Caco-2 (cell line): ENCODE measurements at regions not wholly inside any gene's neighbourhood (a gene's known extent, or its start where the extent isn't known, plus 50 kb on each side); places are given as distances from the start of the nearest gene placed in this dataset.

ENCODE experiments used
- BruUV-seq: library from RNA; stranded (reverse); fragments of 400-500 nt; replicated peaks from 2 replicates; lab custom pipeline; 2021; lab: Mats Ljungman, UMichigan
- CTCF ChIA-PET: fragments of 300-600 bp; sonication (Branson Sonifier 250); formaldehyde crosslinking; loops from one replicate; lab custom pipeline; 2022; ENCODE audit warnings: antibody characterized with exemption; lab: Charles Lee
- POLR2A ChIA-PET: fragments of 300-600 bp; sonication (Branson Sonifier 250); formaldehyde crosslinking; loops from one replicate; lab custom pipeline; 2022; ENCODE audit warnings: antibody characterized with exemption; lab: Charles Lee
- DNase-seq, 2 experiments: peaks; one replicate each; pipeline versions ENCODE4 v3.0.0 to v3.0.0-alpha.2; 2020 to 2022
- H3K27me3 ChIP-seq: replicated peaks from 2 replicates; pipeline ENCODE4 v1.6.0; 2011; ENCODE audit warnings: low read length; ENCODE audit not compliant: control insufficient read depth, insufficient read depth
- H3K36me3 ChIP-seq: 2 replicates; pipeline ENCODE4 v1.5.1; 2011; ENCODE audit warnings: low read length; ENCODE audit not compliant: control insufficient read depth, insufficient read depth
- H3K4me1 ChIP-seq: fragments of 250-450 bp; sonication (Bioruptor Pico); 2 replicates; pipeline ENCODE4 v1.5.1; 2020; ENCODE audit warnings: mild to moderate bottlenecking
- H3K4me3 ChIP-seq: 2 replicates; pipeline ENCODE4 v1.5.1; 2011; ENCODE audit warnings: low read depth, mild to moderate bottlenecking, control low read depth, low read length
- H3K9me3 ChIP-seq: fragments of 250-450 bp; sonication (Bioruptor Pico); 2 replicates; pipeline ENCODE4 v1.5.1; 2020; ENCODE audit warnings: mild to moderate bottlenecking, moderate library complexity
- H3K27ac Mint-ChIP-seq: one replicate; pipeline ENCODE4 v1.8.0; 2022; ENCODE audit warnings: mixed read lengths; ENCODE audit not compliant: unreplicated experiment
- H3K27me3 Mint-ChIP-seq: one replicate; pipeline ENCODE4 v1.8.0; 2022; ENCODE audit warnings: mixed read lengths; ENCODE audit not compliant: insufficient read depth, unreplicated experiment
- H3K36me3 Mint-ChIP-seq: one replicate; pipeline ENCODE4 v1.8.0; 2022; ENCODE audit warnings: mild to moderate bottlenecking, mixed read lengths; ENCODE audit not compliant: insufficient read depth, unreplicated experiment
- H3K4me1 Mint-ChIP-seq: one replicate; pipeline ENCODE4 v1.8.0; 2022; ENCODE audit warnings: low read depth, mixed read lengths; ENCODE audit not compliant: unreplicated experiment
- H3K4me3 Mint-ChIP-seq: one replicate; pipeline ENCODE4 v1.8.0; 2022; ENCODE audit warnings: mild to moderate bottlenecking, moderate library complexity, mixed read lengths; ENCODE audit not compliant: unreplicated experiment
- H3K9me3 Mint-ChIP-seq: one replicate; pipeline ENCODE4 v1.8.0; 2022; ENCODE audit warnings: mixed read lengths; ENCODE audit not compliant: unreplicated experiment
- intact Hi-C: fragments of 100-400 bp; cut with micrococcal nuclease; formaldehyde crosslinking; loops from one replicate; pipeline ENCODE4 v1.10.0; 2022; ENCODE audit not compliant: unreplicated experiment
- TF ChIP-seq, protein P1 (sequence below), 2 experiments: fragments of 200-600 bp in 1 of 2; IDR thresholded peaks; 1 replicate in 1 of 2; 2 replicates in 1 of 2; pipeline versions ENCODE4 v1.5.1 to v1.8.0; 2011 to 2022; ENCODE audit warnings: antibody characterized with exemption in 1 of 2, control low read depth in 1 of 2, inconsistent platforms in 1 of 2, low read depth in 1 of 2, low read length in 1 of 2, mild to moderate bottlenecking in 1 of 2, moderate library complexity in 1 of 2; ENCODE audit not compliant: insufficient read depth in 1 of 2, severe bottlenecking in 1 of 2, unreplicated experiment in 1 of 2

DNA sequence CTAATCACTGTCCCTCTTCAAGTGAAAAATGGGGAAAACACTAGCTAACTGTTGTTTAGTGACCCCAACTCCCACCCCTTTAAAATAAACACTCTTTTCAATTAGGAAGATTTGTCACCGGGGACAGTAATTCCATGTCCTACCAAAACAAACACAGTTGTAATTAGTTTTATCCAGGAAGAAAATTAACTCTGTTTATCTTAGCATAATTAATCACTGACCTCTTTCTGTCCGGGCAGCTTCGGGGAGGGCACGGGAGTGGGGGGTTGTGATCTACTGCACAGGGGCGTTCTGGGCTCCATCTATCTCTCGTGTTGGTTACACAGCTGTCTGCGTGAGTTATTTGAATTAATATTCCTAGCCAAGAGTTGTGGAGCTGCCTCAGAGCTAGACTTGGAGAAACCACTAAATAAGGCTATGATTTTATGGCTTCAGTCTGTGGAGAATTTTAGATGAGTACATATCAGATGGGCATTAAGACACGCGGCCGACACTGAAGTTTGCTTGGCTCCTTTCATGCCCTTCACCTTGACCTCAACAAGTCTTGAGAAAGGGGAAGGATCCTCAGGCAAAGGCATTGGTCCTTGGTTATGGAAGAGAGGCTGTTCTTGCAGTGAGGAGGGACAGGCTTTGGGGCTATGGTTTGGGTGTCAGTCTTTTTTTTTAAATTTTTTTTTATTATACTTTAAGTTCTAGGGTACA, 102.0 kb upstream of the TRABD2B start:
- no peak overlapping the region for H3K4me3 ChIP-seq
- intact Hi-C loops = no loop called here
- H3K36me3 ChIP-seq = no peaks in the 10 kb centered on the region
- no peaks in the 10 kb centered on the region for H3K27me3 Mint-ChIP-seq
- no peaks in the 10 kb centered on the region for H3K4me1 ChIP-seq
- H3K9me3 ChIP-seq = no peaks in the 10 kb centered on the region
- ChIA-PET CTCF (no interaction called here), POLR2A (no interaction called here)
- TF ChIP-seq, protein P1, sequence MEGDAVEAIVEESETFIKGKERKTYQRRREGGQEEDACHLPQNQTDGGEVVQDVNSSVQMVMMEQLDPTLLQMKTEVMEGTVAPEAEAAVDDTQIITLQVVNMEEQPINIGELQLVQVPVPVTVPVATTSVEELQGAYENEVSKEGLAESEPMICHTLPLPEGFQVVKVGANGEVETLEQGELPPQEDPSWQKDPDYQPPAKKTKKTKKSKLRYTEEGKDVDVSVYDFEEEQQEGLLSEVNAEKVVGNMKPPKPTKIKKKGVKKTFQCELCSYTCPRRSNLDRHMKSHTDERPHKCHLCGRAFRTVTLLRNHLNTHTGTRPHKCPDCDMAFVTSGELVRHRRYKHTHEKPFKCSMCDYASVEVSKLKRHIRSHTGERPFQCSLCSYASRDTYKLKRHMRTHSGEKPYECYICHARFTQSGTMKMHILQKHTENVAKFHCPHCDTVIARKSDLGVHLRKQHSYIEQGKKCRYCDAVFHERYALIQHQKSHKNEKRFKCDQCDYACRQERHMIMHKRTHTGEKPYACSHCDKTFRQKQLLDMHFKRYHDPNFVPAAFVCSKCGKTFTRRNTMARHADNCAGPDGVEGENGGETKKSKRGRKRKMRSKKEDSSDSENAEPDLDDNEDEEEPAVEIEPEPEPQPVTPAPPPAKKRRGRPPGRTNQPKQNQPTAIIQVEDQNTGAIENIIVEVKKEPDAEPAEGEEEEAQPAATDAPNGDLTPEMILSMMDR (IDR thresholded peaks at IDR 0.05; ENCODE audit: insufficient read depth in 1 of 2, low read depth in 1 of 2, low read length in 1 of 2, severe bottlenecking in 1 of 2, unreplicated experiment in 1 of 2) = no peak
- H3K27me3 ChIP-seq = no peaks in the 10 kb centered on the region
- no peaks in the 10 kb centered on the region for H3K4me1 Mint-ChIP-seq
- DNase-seq = no peak
- H3K27ac Mint-ChIP-seq = no peak overlapping the region
- BruUV-seq = no TSS peak
- no peaks in the 10 kb centered on the region for H3K9me3 Mint-ChIP-seq
- H3K4me3 Mint-ChIP-seq = no peak overlapping the region
- no peaks in the 10 kb centered on the region for H3K36me3 Mint-ChIP-seq

DNA sequence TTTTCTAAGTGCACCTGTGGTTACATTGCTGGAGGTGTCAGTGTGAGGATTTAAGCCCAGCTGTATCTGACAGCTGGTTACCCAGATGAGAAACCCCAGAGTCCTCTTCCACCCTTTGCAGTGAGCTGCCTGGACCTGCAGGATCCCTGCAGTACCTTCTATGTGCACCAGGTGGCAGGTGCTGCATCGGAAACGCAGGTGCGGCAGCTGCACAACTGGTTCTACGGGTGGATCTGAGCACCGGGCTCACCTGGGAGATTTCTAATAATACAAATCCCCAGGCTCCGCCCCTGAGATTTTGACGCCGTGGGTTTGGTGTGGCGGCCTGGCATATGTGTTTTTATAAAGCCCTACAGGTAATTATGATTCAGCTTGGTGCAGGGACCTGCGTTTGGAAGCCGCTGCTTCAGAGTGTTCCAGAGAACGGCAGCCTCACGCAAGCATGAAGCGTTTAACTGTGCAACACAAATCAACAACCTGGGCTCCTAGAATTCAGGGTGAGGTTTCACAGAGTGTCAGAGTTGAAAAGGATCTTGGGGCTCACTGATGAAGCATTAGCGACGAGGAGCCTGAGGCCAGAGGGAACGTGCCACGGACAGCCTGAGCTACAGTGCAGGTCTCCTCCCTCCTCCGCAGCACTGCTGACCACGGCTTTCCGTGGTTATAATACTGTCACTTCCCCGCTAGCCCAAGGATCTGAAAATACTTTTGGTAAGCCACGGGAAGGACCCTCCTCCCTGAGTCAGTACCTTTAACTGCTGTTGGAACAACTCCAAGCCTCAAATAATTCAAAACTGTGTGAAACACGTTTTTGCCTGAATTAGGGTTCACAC, 96.7 kb upstream of the TRABD2B start:
- TF ChIP-seq, protein P1 (IDR thresholded peaks at IDR 0.05; ENCODE audit: insufficient read depth in 1 of 2, low read depth in 1 of 2, low read length in 1 of 2, severe bottlenecking in 1 of 2, unreplicated experiment in 1 of 2) = peak; percentile 82 to 90
- peak; percentile 85 to 90 for DNase-seq
- Histone ChIP-seq H3K36me3 (no peaks in the 10 kb centered on the region), H3K4me3 (peak overlapping the region; percentile 27), H3K4me1 (no peaks in the 10 kb centered on the region), H3K9me3 (no peaks in the 10 kb centered on the region), H3K27me3 (no peaks in the 10 kb centered on the region)
- Mint-ChIP-seq H3K27me3 (peaks cover 3% of the 10 kb centered on the region), H3K36me3 (peaks cover 11% of the 10 kb centered on the region), H3K27ac (no peak overlapping the region), H3K4me3 (peak overlapping the region; percentile 77), H3K9me3 (no peaks in the 10 kb centered on the region), H3K4me1 (no peaks in the 10 kb centered on the region)
- intact Hi-C loops = loop anchor here (1.0 kb wide), 3 partner anchors 108 to 146 kb away; no protein-coding TSS in a partner anchor
- BruUV-seq = no TSS peak
- ChIA-PET CTCF (interaction anchor here (0.6 to 1.5 kb wide), 4 partner anchors 12 to 132 kb away, joined by 3 to 11 read pairs (median 4); no protein-coding TSS in a partner anchor), POLR2A (no interaction called here)

DNA sequence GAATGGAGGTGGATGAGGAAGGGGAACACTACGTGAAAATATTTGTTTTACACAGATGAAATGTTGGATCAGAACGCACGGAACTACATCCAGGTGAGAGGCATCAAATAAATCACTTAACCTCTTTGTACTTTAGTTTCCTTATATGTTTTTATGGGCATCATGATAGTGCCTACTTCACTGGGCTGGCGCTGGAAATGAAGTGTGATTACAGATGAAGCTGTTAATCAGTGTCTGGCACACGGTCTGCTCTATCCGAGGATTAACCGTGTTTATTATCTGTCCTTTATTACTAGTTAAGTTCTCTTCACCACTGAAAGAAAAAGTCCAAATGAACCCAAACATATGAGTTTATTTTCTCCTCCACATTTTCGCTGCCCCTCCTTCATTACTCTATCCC, 96.0 kb upstream of the TRABD2B start:
- Histone ChIP-seq H3K9me3 (no peaks in the 10 kb centered on the region), H3K4me1 (no peaks in the 10 kb centered on the region), H3K27me3 (no peaks in the 10 kb centered on the region), H3K36me3 (no peaks in the 10 kb centered on the region), H3K4me3 (no peak overlapping the region)
- Mint-ChIP-seq H3K9me3 (no peaks in the 10 kb centered on the region), H3K4me1 (no peaks in the 10 kb centered on the region), H3K36me3 (peaks cover 11% of the 10 kb centered on the region), H3K27me3 (peaks cover 3% of the 10 kb centered on the region), H3K4me3 (no peak overlapping the region), H3K27ac (no peak overlapping the region)
- no peak for DNase-seq
- TF ChIP-seq, protein P1 (IDR thresholded peaks at IDR 0.05; ENCODE audit: insufficient read depth in 1 of 2, low read depth in 1 of 2, low read length in 1 of 2, severe bottlenecking in 1 of 2, unreplicated experiment in 1 of 2) = no peak
- ChIA-PET POLR2A (no interaction called here), CTCF (interaction anchor here (0.6 to 1.5 kb wide), 4 partner anchors 12 to 133 kb away, joined by 3 to 11 read pairs (median 4); no protein-coding TSS in a partner anchor)
- no TSS peak for BruUV-seq
- intact Hi-C loops = loop anchor here (1.0 kb wide), 3 partner anchors 109 to 145 kb away; no protein-coding TSS in a partner anchor
